ENCODE measurements at regions not wholly inside any gene's neighbourhood (a gene's known extent, or its start where the extent isn't known, plus 50 kb on each side); places are given as distances from the start of the nearest gene placed in this dataset.
A peak's percentile ranks its signal among the peaks of the same experiment; 100 is the strongest.

DNA sequence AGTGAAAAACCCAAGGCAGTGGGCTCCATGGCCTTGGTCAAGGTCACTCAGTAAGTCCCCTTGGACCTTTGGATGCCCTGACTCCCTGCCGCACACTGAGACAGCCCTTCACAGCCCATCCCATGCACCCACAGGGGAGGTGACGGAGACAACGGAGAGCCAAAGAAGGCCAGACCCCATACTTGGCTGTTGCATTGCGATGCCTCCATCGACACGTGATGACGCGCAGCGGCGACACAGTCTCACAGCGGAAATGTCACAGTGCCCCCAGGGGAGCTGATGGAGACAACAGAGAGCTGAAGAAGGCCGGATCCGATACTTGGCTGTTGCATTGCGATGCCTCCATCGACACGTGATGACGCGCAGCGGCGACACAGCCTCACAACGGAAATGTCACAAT lies 282.4 kb downstream of the TEX29 start:
- Histone ChIP-seq H3K27ac (ENCODE audit: low read length) (no peak overlapping the region), H3K27me3 (ENCODE audit: control insufficient read depth, insufficient read depth, low read length) (no peaks in the 10 kb centered on the region), H3K9me3 (ENCODE audit: control insufficient read depth, low read depth, low read length) (no peaks in the 10 kb centered on the region), H3K36me3 (ENCODE audit: control insufficient read depth, insufficient read depth, low read length) (no peaks in the 10 kb centered on the region), H3K4me1 (ENCODE audit: control insufficient read depth, insufficient read depth, low read length) (no peaks in the 10 kb centered on the region), H3K4me3 (ENCODE audit: low read length) (no peak overlapping the region)
- DNase-seq, result no peak
- WGBS (ENCODE audit: insufficient coverage, low lambda C conversion rate), result 92% methylated on average over 5 of the region's 21 CpGs

- no peak overlapping the region for H3K4me3 ChIP-seq (ENCODE audit: low read length)
- H3K9me3 ChIP-seq (ENCODE audit: control insufficient read depth, low read depth, low read length), result no peaks in the 10 kb centered on the region
- no peaks in the 10 kb centered on the region for H3K4me1 ChIP-seq (ENCODE audit: control insufficient read depth, insufficient read depth, low read length)
- H3K27me3 ChIP-seq (ENCODE audit: control insufficient read depth, insufficient read depth, low read length), result no peaks in the 10 kb centered on the region
- DNase-seq, result no peak
- H3K36me3 ChIP-seq (ENCODE audit: control insufficient read depth, insufficient read depth, low read length), result no peaks in the 10 kb centered on the region
- no peak overlapping the region for H3K27ac ChIP-seq (ENCODE audit: low read length)
- 84% methylated on average over 2 of the region's 14 CpGs for WGBS (ENCODE audit: insufficient coverage, low lambda C conversion rate)
These were observed 283.7 kb downstream of the TEX29 start for GRCh38 chr13:111604097-111604496.

GRCh38 chr13:111608556-111608955 lies 288.1 kb downstream of the TEX29 start:
- Histone ChIP-seq H3K9me3 (ENCODE audit: control insufficient read depth, low read depth, low read length) (no peaks in the 10 kb centered on the region), H3K36me3 (ENCODE audit: control insufficient read depth, insufficient read depth, low read length) (no peaks in the 10 kb centered on the region), H3K4me3 (ENCODE audit: low read length) (no peak overlapping the region), H3K4me1 (ENCODE audit: control insufficient read depth, insufficient read depth, low read length) (no peaks in the 10 kb centered on the region), H3K27me3 (ENCODE audit: control insufficient read depth, insufficient read depth, low read length) (no peaks in the 10 kb centered on the region), H3K27ac (ENCODE audit: low read length) (no peak overlapping the region)
- DNase-seq, result no peak
- no CpG with 5 or more reads among the region's 5 CpGs for WGBS (ENCODE audit: insufficient coverage, low lambda C conversion rate)

DNA sequence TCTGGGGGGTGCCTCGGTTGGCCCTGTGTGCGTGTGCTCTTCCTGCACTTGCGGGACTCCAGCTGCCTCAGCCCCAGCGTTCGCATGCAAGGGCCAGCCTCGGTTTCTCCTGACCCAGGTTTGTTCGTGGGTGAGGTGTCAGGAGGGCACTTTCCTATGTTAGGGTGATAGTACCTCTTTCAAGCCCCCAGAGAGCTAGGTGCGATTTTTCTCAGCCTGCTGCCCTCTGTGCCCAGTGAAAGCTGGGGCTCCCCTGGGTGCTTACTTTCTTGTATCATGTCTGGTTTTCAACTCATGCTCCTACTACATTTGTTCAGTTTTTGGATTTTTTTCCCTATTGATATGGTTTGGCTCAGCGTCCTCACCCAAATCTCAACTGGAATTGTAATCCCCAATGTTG lies 289.2 kb downstream of the TEX29 start:
- Histone ChIP-seq H3K36me3 (ENCODE audit: control insufficient read depth, insufficient read depth, low read length) (no peaks in the 10 kb centered on the region), H3K27ac (ENCODE audit: low read length) (no peak overlapping the region), H3K4me1 (ENCODE audit: control insufficient read depth, insufficient read depth, low read length) (no peaks in the 10 kb centered on the region), H3K27me3 (ENCODE audit: control insufficient read depth, insufficient read depth, low read length) (no peaks in the 10 kb centered on the region), H3K4me3 (ENCODE audit: low read length) (no peak overlapping the region), H3K9me3 (ENCODE audit: control insufficient read depth, low read depth, low read length) (no peaks in the 10 kb centered on the region)
- WGBS (ENCODE audit: insufficient coverage, low lambda C conversion rate), result 83% methylated on average over 1 of the region's 9 CpGs
- DNase-seq, result no peak

GRCh38 chr13:111610081-111610480 lies 289.6 kb downstream of the TEX29 start:
- no peak for DNase-seq

DNA sequence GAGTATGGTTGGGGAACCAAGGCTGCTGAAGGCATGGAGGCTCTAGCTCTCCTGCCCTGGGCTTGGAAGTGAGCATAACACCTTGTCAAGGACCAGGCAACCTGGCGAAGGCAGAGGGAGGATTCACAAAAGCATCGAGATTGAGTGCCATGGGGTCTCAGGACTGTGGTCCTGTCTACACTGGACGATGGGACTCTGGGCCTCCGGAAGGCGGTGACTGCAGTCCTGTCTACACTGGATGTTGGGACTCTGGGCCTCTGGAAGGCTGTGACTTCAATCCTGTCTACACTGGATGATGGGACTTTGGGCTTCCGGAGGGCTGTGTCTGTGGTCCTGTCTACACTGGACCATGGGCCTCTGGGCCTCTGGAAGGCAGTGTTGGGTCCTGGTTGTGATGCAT lies 290.4 kb downstream of the TEX29 start:
- no CpG with 5 or more reads among the region's 6 CpGs for WGBS (ENCODE audit: insufficient coverage, low lambda C conversion rate)

More at GRCh38 chr13:111610081-111610480, 289.6 kb downstream of the TEX29 start:
- no CpG with 5 or more reads among the region's 4 CpGs for WGBS (ENCODE audit: insufficient coverage, low lambda C conversion rate)
- H3K27me3 ChIP-seq (ENCODE audit: control insufficient read depth, insufficient read depth, low read length), result no peaks in the 10 kb centered on the region
- H3K36me3 ChIP-seq (ENCODE audit: control insufficient read depth, insufficient read depth, low read length), result no peaks in the 10 kb centered on the region
- H3K27ac ChIP-seq (ENCODE audit: low read length), result no peak overlapping the region
- no peaks in the 10 kb centered on the region for H3K4me1 ChIP-seq (ENCODE audit: control insufficient read depth, insufficient read depth, low read length)
- H3K9me3 ChIP-seq (ENCODE audit: control insufficient read depth, low read depth, low read length), result no peaks in the 10 kb centered on the region
- no peak overlapping the region for H3K4me3 ChIP-seq (ENCODE audit: low read length)

DNA sequence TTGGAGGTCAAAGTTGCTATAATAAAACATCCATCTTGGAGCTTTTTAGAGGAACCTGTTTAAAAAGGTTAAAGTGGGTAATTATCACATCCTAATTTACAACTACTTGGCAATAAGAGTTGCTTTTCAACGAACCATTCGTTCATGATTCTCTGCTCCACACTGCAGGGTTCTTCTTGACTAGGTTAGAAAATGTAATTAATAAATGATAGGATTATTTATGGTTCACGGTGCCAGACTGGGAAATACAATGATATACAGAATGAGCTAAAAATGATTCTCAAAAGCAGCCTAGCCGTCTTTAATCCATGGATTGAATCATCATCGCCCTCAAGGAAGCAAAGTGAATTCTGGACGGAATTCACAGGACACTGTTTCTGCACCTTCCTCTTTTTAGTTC lies 291.2 kb downstream of the TEX29 start:
- Histone ChIP-seq H3K27ac (ENCODE audit: low read length) (no peak overlapping the region), H3K9me3 (ENCODE audit: control insufficient read depth, low read depth, low read length) (no peaks in the 10 kb centered on the region), H3K27me3 (ENCODE audit: control insufficient read depth, insufficient read depth, low read length) (no peaks in the 10 kb centered on the region), H3K4me1 (ENCODE audit: control insufficient read depth, insufficient read depth, low read length) (no peaks in the 10 kb centered on the region), H3K4me3 (ENCODE audit: low read length) (no peak overlapping the region), H3K36me3 (ENCODE audit: control insufficient read depth, insufficient read depth, low read length) (no peaks in the 10 kb centered on the region)
- no peak for DNase-seq
- WGBS (ENCODE audit: insufficient coverage, low lambda C conversion rate), result 92% methylated on average over 2 of the region's 6 CpGs

More for the DNA sequence above, 290.4 kb downstream of the TEX29 start:
- DNase-seq, result no peak
- H3K27ac ChIP-seq (ENCODE audit: low read length), result no peak overlapping the region
- H3K9me3 ChIP-seq (ENCODE audit: control insufficient read depth, low read depth, low read length), result no peaks in the 10 kb centered on the region
- no peaks in the 10 kb centered on the region for H3K36me3 ChIP-seq (ENCODE audit: control insufficient read depth, insufficient read depth, low read length)
- H3K4me3 ChIP-seq (ENCODE audit: low read length), result no peak overlapping the region
- no peaks in the 10 kb centered on the region for H3K27me3 ChIP-seq (ENCODE audit: control insufficient read depth, insufficient read depth, low read length)
- H3K4me1 ChIP-seq (ENCODE audit: control insufficient read depth, insufficient read depth, low read length), result no peaks in the 10 kb centered on the region

- H3K27ac ChIP-seq (ENCODE audit: low read length), result no peak overlapping the region
- no peaks in the 10 kb centered on the region for H3K27me3 ChIP-seq (ENCODE audit: control insufficient read depth, insufficient read depth, low read length)
- WGBS (ENCODE audit: insufficient coverage, low lambda C conversion rate), result no CpG with 5 or more reads among the region's 10 CpGs
- no peaks in the 10 kb centered on the region for H3K4me1 ChIP-seq (ENCODE audit: control insufficient read depth, insufficient read depth, low read length)
- no peaks in the 10 kb centered on the region for H3K9me3 ChIP-seq (ENCODE audit: control insufficient read depth, low read depth, low read length)
- no peaks in the 10 kb centered on the region for H3K36me3 ChIP-seq (ENCODE audit: control insufficient read depth, insufficient read depth, low read length)
- DNase-seq, result no peak
- no peak overlapping the region for H3K4me3 ChIP-seq (ENCODE audit: low read length)
These were observed 292.4 kb downstream of the TEX29 start for GRCh38 chr13:111612886-111613285.

GRCh38 chr13:111614009-111614408 lies 293.6 kb downstream of the TEX29 start:
- no CpG with 5 or more reads among the region's 7 CpGs for WGBS (ENCODE audit: insufficient coverage, low lambda C conversion rate)
- H3K36me3 ChIP-seq (ENCODE audit: control insufficient read depth, insufficient read depth, low read length), result no peaks in the 10 kb centered on the region
- no peaks in the 10 kb centered on the region for H3K27me3 ChIP-seq (ENCODE audit: control insufficient read depth, insufficient read depth, low read length)
- no peaks in the 10 kb centered on the region for H3K4me1 ChIP-seq (ENCODE audit: control insufficient read depth, insufficient read depth, low read length)
- H3K4me3 ChIP-seq (ENCODE audit: low read length), result no peak overlapping the region
- H3K27ac ChIP-seq (ENCODE audit: low read length), result no peak overlapping the region
- no peaks in the 10 kb centered on the region for H3K9me3 ChIP-seq (ENCODE audit: control insufficient read depth, low read depth, low read length)
- no peak for DNase-seq

- H3K36me3 ChIP-seq (ENCODE audit: control insufficient read depth, insufficient read depth, low read length), result no peaks in the 10 kb centered on the region
- H3K27me3 ChIP-seq (ENCODE audit: control insufficient read depth, insufficient read depth, low read length), result no peaks in the 10 kb centered on the region
- DNase-seq, result peak in 1 of 2 donors; percentile 37
- H3K4me1 ChIP-seq (ENCODE audit: control insufficient read depth, insufficient read depth, low read length), result no peaks in the 10 kb centered on the region
- 83% methylated on average over 1 of the region's 5 CpGs for WGBS (ENCODE audit: insufficient coverage, low lambda C conversion rate)
- H3K4me3 ChIP-seq (ENCODE audit: low read length), result no peak overlapping the region
- no peak overlapping the region for H3K27ac ChIP-seq (ENCODE audit: low read length)
- H3K9me3 ChIP-seq (ENCODE audit: control insufficient read depth, low read depth, low read length), result no peaks in the 10 kb centered on the region
These were observed 294.2 kb downstream of the TEX29 start for GRCh38 chr13:111614613-111615012.

DNA sequence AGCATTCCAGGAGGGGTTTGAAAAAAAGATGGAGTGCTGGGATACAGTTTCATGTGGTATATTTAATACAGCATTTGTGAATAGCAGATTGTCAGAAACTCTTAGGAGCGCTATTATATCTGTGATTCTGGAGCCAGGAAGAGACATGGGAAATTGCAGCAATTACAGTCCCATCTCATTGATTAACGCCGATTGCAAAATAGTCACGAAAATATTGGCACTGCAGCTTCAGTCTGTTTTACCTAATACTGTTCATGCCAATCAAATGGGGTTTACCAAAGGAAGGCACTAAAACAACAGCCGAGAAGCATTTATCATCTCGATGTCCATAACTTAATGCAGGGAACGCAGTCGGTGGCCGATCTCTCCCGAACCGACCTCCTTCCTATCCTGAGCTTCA lies 295.8 kb downstream of the TEX29 start:
- H3K4me3 ChIP-seq (ENCODE audit: low read length), result no peak overlapping the region
- no peaks in the 10 kb centered on the region for H3K36me3 ChIP-seq (ENCODE audit: control insufficient read depth, insufficient read depth, low read length)
- H3K27me3 ChIP-seq (ENCODE audit: control insufficient read depth, insufficient read depth, low read length), result no peaks in the 10 kb centered on the region
- no CpG with 5 or more reads among the region's 11 CpGs for WGBS (ENCODE audit: insufficient coverage, low lambda C conversion rate)
- H3K9me3 ChIP-seq (ENCODE audit: control insufficient read depth, low read depth, low read length), result peaks cover 4% of the 10 kb centered on the region
- no peaks in the 10 kb centered on the region for H3K4me1 ChIP-seq (ENCODE audit: control insufficient read depth, insufficient read depth, low read length)
- no peak for DNase-seq
- H3K27ac ChIP-seq (ENCODE audit: low read length), result no peak overlapping the region
